ENCODE measurements at regions not wholly inside any gene's neighbourhood (a gene's known extent, or its start where the extent isn't known, plus 50 kb on each side); places are given as distances from the start of the nearest gene placed in this dataset.

DNA sequence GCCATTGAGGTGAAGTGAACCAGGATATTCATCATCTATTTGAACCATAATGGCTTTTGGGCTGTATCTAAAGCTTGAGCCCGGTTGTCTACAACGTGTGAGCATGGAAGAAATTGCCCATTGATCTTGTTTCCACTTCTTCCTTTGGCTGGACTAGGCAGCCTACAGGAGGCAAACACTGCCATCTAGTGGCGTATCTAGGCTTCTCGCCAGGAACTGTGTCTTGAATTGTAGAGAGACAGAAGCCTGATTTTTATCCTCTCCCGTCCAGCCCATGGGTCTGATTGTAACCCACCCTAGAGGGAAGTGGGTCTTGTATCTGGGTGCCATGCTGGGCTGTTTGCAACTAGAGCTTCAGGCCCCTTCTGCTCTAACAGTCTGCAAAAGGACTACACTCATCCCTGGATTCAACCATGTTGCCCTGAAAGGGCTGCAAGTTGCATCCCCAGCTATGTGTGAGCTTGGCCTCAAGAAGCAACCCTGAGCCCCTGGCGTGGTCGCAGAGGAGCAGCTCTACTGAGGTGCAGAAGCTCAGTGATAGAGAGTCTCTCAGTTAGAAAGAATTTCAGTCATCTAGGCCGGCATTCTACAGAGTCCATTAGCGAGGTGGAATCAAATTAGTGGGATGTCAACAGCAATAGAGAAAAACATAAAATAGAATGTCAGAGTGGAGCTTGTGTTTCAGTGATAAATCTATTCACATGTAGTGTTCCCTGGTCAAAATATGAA lies 170.2 kb upstream of the UMPS start (continued):
- TF ChIP-seq, protein P1, sequence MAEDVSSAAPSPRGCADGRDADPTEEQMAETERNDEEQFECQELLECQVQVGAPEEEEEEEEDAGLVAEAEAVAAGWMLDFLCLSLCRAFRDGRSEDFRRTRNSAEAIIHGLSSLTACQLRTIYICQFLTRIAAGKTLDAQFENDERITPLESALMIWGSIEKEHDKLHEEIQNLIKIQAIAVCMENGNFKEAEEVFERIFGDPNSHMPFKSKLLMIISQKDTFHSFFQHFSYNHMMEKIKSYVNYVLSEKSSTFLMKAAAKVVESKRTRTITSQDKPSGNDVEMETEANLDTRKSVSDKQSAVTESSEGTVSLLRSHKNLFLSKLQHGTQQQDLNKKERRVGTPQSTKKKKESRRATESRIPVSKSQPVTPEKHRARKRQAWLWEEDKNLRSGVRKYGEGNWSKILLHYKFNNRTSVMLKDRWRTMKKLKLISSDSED (CRISPR knock-in tag; IDR thresholded peaks at IDR 0.05): no peak
- TF ChIP-seq FOXA3 (CRISPR knock-in tag; IDR thresholded peaks at IDR 0.05) (0 out of 2 replicates have a peak, but pooled peaks have one; percentile 19), FOXK1 (CRISPR knock-in tag; IDR thresholded peaks at IDR 0.05; ENCODE audit: borderline replicate concordance, low read depth) (peak; percentile 41; the same call in 1 of the 2 replicates), TBL1XR1 (IDR thresholded peaks at IDR 0.05; ENCODE audit: borderline replicate concordance, low read length, partially characterized antibody) (no peak), MTA1 (CRISPR knock-in tag; IDR thresholded peaks at IDR 0.05; ENCODE audit: borderline replicate concordance) (no peak), ISL2 (CRISPR knock-in tag; IDR thresholded peaks at IDR 0.05) (no peak), MTA3 (CRISPR knock-in tag; IDR thresholded peaks at IDR 0.05) (no peak), ZNF556 (CRISPR knock-in tag; IDR thresholded peaks at IDR 0.05; ENCODE audit: borderline replicate concordance) (no peak), ARID2 (CRISPR knock-in tag; IDR thresholded peaks at IDR 0.05; ENCODE audit: borderline replicate concordance) (no peak), FOSL2 (CRISPR knock-in tag; IDR thresholded peaks at IDR 0.05) (0 out of 2 replicates have a peak, but pooled peaks have one; percentile 29), POLR2G (IDR thresholded peaks at IDR 0.05; ENCODE audit: low read depth, low read length) (no peak), BCL6 (CRISPR knock-in tag; IDR thresholded peaks at IDR 0.05) (0 out of 2 replicates have a peak, but pooled peaks have one; percentile 26), THYN1 (CRISPR knock-in tag; IDR thresholded peaks at IDR 0.05; ENCODE audit: borderline replicate concordance, low read depth) (no peak), POGZ (CRISPR knock-in tag; IDR thresholded peaks at IDR 0.05) (no peak), ZNF33A (CRISPR knock-in tag; IDR thresholded peaks at IDR 0.05; ENCODE audit: borderline replicate concordance) (0 out of 2 replicates have a peak, but pooled peaks have one; percentile 18), GPN1 (CRISPR knock-in tag; IDR thresholded peaks at IDR 0.05; ENCODE audit: borderline replicate concordance) (no peak), ARHGAP35 (CRISPR knock-in tag; IDR thresholded peaks at IDR 0.05; ENCODE audit: borderline replicate concordance) (no peak)
- TF ChIP-seq, protein P2, sequence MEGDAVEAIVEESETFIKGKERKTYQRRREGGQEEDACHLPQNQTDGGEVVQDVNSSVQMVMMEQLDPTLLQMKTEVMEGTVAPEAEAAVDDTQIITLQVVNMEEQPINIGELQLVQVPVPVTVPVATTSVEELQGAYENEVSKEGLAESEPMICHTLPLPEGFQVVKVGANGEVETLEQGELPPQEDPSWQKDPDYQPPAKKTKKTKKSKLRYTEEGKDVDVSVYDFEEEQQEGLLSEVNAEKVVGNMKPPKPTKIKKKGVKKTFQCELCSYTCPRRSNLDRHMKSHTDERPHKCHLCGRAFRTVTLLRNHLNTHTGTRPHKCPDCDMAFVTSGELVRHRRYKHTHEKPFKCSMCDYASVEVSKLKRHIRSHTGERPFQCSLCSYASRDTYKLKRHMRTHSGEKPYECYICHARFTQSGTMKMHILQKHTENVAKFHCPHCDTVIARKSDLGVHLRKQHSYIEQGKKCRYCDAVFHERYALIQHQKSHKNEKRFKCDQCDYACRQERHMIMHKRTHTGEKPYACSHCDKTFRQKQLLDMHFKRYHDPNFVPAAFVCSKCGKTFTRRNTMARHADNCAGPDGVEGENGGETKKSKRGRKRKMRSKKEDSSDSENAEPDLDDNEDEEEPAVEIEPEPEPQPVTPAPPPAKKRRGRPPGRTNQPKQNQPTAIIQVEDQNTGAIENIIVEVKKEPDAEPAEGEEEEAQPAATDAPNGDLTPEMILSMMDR (CRISPR knock-in tag; IDR thresholded peaks at IDR 0.05): peak; percentile 92
- TF ChIP-seq, protein P3, sequence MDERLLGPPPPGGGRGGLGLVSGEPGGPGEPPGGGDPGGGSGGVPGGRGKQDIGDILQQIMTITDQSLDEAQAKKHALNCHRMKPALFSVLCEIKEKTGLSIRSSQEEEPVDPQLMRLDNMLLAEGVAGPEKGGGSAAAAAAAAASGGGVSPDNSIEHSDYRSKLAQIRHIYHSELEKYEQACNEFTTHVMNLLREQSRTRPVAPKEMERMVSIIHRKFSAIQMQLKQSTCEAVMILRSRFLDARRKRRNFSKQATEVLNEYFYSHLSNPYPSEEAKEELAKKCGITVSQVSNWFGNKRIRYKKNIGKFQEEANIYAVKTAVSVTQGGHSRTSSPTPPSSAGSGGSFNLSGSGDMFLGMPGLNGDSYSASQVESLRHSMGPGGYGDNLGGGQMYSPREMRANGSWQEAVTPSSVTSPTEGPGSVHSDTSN (CRISPR knock-in tag; IDR thresholded peaks at IDR 0.05): no peak
- TF ChIP-seq, protein P4, sequence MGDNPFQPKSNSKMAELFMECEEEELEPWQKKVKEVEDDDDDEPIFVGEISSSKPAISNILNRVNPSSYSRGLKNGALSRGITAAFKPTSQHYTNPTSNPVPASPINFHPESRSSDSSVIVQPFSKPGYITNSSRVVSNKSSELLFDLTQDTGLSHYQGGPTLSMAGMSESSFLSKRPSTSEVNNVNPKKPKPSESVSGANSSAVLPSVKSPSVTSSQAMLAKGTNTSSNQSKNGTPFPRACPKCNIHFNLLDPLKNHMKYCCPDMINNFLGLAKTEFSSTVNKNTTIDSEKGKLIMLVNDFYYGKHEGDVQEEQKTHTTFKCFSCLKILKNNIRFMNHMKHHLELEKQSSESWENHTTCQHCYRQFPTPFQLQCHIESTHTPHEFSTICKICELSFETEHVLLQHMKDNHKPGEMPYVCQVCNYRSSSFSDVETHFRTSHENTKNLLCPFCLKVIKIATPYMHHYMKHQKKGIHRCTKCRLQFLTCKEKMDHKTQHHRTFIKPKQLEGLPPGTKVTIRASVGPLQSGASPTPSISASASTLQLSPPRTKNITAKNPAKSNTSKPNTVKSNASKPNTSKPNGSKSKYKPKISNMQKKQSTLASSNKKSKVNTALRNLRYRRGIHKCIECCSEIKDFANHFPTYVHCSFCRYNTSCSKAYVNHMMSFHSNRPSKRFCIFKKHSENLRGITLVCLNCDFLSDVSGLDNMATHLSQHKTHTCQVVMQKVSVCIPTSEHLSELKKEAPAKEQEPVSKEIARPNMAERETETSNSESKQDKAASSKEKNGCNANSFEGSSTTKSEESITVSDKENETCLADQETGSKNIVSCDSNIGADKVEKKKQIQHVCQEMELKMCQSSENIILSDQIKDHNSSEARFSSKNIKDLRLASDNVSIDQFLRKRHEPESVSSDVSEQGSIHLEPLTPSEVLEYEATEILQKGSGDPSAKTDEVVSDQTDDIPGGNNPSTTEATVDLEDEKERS (CRISPR knock-in tag; IDR thresholded peaks at IDR 0.05): 0 out of 2 replicates have a peak, but pooled peaks have one; percentile 47

Data from HepG2 (cell line).